Karpas-422 (cell line): ENCODE measurements at regions not wholly inside any gene's neighbourhood (a gene's known extent, or its start where the extent isn't known, plus 50 kb on each side); places are given as distances from the start of the nearest gene placed in this dataset.

Source experiments
- DNase-seq: peaks from one replicate; pipeline ENCODE4 v3.0.0-alpha.2; 2015
- H2AFZ ChIP-seq: fragments of 200-600 bp; sonication (generic); 2 replicates; pipeline ENCODE4 v1.6.1; 2014; ENCODE audit warnings: antibody characterized with exemption, low read length, mixed read lengths
- H3K27ac ChIP-seq: fragments of 200-600 bp; sonication (generic); 2 replicates; pipeline ENCODE4 v1.5.1; 2014; ENCODE audit warnings: mild to moderate bottlenecking, low read length, moderate library complexity
- H3K27me3 ChIP-seq: fragments of 200-600 bp; sonication (generic); 2 replicates; pipeline ENCODE4 v1.6.1; 2014; ENCODE audit warnings: low read length, mixed read lengths
- H3K36me3 ChIP-seq: fragments of 200-600 bp; sonication (generic); 2 replicates; pipeline ENCODE4 v1.6.1; 2014; ENCODE audit warnings: low read length, mixed read lengths; ENCODE audit not compliant: insufficient read depth
- H3K4me1 ChIP-seq: fragments of 200-600 bp; sonication (generic); 2 replicates; pipeline ENCODE4 v1.6.1; 2014; ENCODE audit warnings: mild to moderate bottlenecking, low read length, mixed read lengths
- H3K4me2 ChIP-seq: fragments of 200-600 bp; sonication (generic); 2 replicates; pipeline ENCODE4 v1.6.1; 2014; ENCODE audit warnings: low read length, low read depth, mild to moderate bottlenecking; ENCODE audit not compliant: poor library complexity, severe bottlenecking
- H3K4me3 ChIP-seq: fragments of 200-600 bp; sonication (generic); 2 replicates; pipeline ENCODE4 v1.5.1; 2014; ENCODE audit warnings: mild to moderate bottlenecking, antibody characterized with exemption, low read length, mixed read lengths
- H3K79me2 ChIP-seq: fragments of 200-600 bp; sonication (generic); 2 replicates; pipeline ENCODE4 v1.6.1; 2014; ENCODE audit warnings: mild to moderate bottlenecking, low read length, mixed read lengths
- H3K9ac ChIP-seq: fragments of 200-600 bp; sonication (generic); 2 replicates; pipeline ENCODE4 v1.6.0; 2014; ENCODE audit warnings: low read length
- H3K9me2 ChIP-seq: fragments of 200-600 bp; sonication (generic), shearing (Covaris generic); replicated peaks from 2 replicates; pipeline ENCODE4 v1.6.0; 2014; ENCODE audit warnings: mild to moderate bottlenecking, low read length, moderate library complexity; ENCODE audit not compliant: insufficient read depth
- H3K9me3 ChIP-seq: fragments of 300-700, 200-600 bp; sonication (generic); 2 replicates; pipeline ENCODE4 v1.6.1; 2014; ENCODE audit warnings: low read length, mixed read lengths
- H4K20me1 ChIP-seq: fragments of 200-600 bp; sonication (generic); 2 replicates; pipeline ENCODE4 v1.6.1; 2014; ENCODE audit warnings: mild to moderate bottlenecking, antibody characterized with exemption, low read length, low read depth; ENCODE audit not compliant: insufficient read depth

GRCh38 chr6:91029211-91029610 lies 442.3 kb upstream of the MAP3K7 start:
- Histone ChIP-seq H2AFZ (no peak overlapping the region), H3K4me3 (no peak overlapping the region), H3K27ac (no peak overlapping the region), H4K20me1 (no peaks in the 10 kb centered on the region), H3K9me2 (no peaks in the 10 kb centered on the region), H3K4me2 (no peak overlapping the region), H3K9me3 (no peaks in the 10 kb centered on the region), H3K79me2 (no peaks in the 10 kb centered on the region), H3K9ac (no peak overlapping the region), H3K27me3 (no peaks in the 10 kb centered on the region), H3K4me1 (no peaks in the 10 kb centered on the region), H3K36me3 (no peaks in the 10 kb centered on the region)
- no peak for DNase-seq

- Histone ChIP-seq H3K36me3 (no peaks in the 10 kb centered on the region), H3K27ac (no peak overlapping the region), H4K20me1 (no peaks in the 10 kb centered on the region), H2AFZ (no peak overlapping the region), H3K79me2 (no peaks in the 10 kb centered on the region), H3K4me1 (no peaks in the 10 kb centered on the region), H3K9ac (no peak overlapping the region), H3K27me3 (no peaks in the 10 kb centered on the region), H3K4me3 (no peak overlapping the region), H3K9me3 (no peaks in the 10 kb centered on the region), H3K9me2 (no peaks in the 10 kb centered on the region), H3K4me2 (no peak overlapping the region)
- no peak for DNase-seq
These were observed 436.7 kb upstream of the MAP3K7 start for GRCh38 chr6:91023529-91023928.

- no peak overlapping the region for H3K27ac ChIP-seq
- no peak overlapping the region for H3K9ac ChIP-seq
- no peak overlapping the region for H2AFZ ChIP-seq
- no peaks in the 10 kb centered on the region for H3K36me3 ChIP-seq
- H3K4me3 ChIP-seq = no peak overlapping the region
- H3K27me3 ChIP-seq = 0 out of 2 replicates have a peak, but pooled peaks cover 3% of the 10 kb centered on the region
- no peak overlapping the region for H3K4me2 ChIP-seq
- no peaks in the 10 kb centered on the region for H3K79me2 ChIP-seq
- no peaks in the 10 kb centered on the region for H3K9me2 ChIP-seq
- no peaks in the 10 kb centered on the region for H3K9me3 ChIP-seq
- no peaks in the 10 kb centered on the region for H4K20me1 ChIP-seq
- no peaks in the 10 kb centered on the region for H3K4me1 ChIP-seq
- DNase-seq = no peak
These were observed 433.9 kb upstream of the MAP3K7 start for GRCh38 chr6:91020744-91021143.

GRCh38 chr6:91018586-91018985 lies 431.7 kb upstream of the MAP3K7 start:
- H3K9ac ChIP-seq = no peak overlapping the region

GRCh38 chr6:91013511-91013910 lies 426.6 kb upstream of the MAP3K7 start:
- H4K20me1 ChIP-seq = no peaks in the 10 kb centered on the region
- H3K4me1 ChIP-seq = no peaks in the 10 kb centered on the region
- H2AFZ ChIP-seq = no peak overlapping the region
- H3K79me2 ChIP-seq = no peaks in the 10 kb centered on the region
- no peak overlapping the region for H3K4me3 ChIP-seq
- no peaks in the 10 kb centered on the region for H3K36me3 ChIP-seq
- no peak overlapping the region for H3K27ac ChIP-seq
- H3K4me2 ChIP-seq = no peak overlapping the region
- no peak overlapping the region for H3K9ac ChIP-seq
- no peaks in the 10 kb centered on the region for H3K9me2 ChIP-seq
- no peaks in the 10 kb centered on the region for H3K9me3 ChIP-seq
- no peak for DNase-seq
- 0 out of 2 replicates have a peak, but pooled peaks cover 3% of the 10 kb centered on the region for H3K27me3 ChIP-seq

More at GRCh38 chr6:91018586-91018985, 431.7 kb upstream of the MAP3K7 start:
- Histone ChIP-seq H3K4me3 (no peak overlapping the region), H3K9me3 (no peaks in the 10 kb centered on the region), H2AFZ (no peak overlapping the region), H3K27me3 (0 out of 2 replicates have a peak, but pooled peaks cover 3% of the 10 kb centered on the region), H3K36me3 (no peaks in the 10 kb centered on the region), H3K79me2 (no peaks in the 10 kb centered on the region), H3K9me2 (no peaks in the 10 kb centered on the region), H3K27ac (no peak overlapping the region), H3K4me1 (no peaks in the 10 kb centered on the region), H4K20me1 (no peaks in the 10 kb centered on the region), H3K4me2 (no peak overlapping the region)
- no peak for DNase-seq

GRCh38 chr6:90997076-90997475 lies 410.2 kb upstream of the MAP3K7 start:
- Histone ChIP-seq H3K27me3 (no peaks in the 10 kb centered on the region), H3K4me1 (no peaks in the 10 kb centered on the region), H3K9me3 (no peaks in the 10 kb centered on the region), H3K36me3 (no peaks in the 10 kb centered on the region), H3K9me2 (no peaks in the 10 kb centered on the region), H3K4me3 (no peak overlapping the region), H3K79me2 (no peaks in the 10 kb centered on the region), H3K27ac (no peak overlapping the region), H3K4me2 (no peak overlapping the region), H3K9ac (no peak overlapping the region), H2AFZ (no peak overlapping the region), H4K20me1 (no peaks in the 10 kb centered on the region)
- DNase-seq = no peak

- Histone ChIP-seq H3K9ac (no peak overlapping the region), H2AFZ (no peak overlapping the region), H3K9me3 (no peaks in the 10 kb centered on the region), H3K4me1 (no peaks in the 10 kb centered on the region), H3K27ac (no peak overlapping the region), H3K9me2 (no peaks in the 10 kb centered on the region), H3K36me3 (no peaks in the 10 kb centered on the region), H4K20me1 (no peaks in the 10 kb centered on the region), H3K27me3 (no peaks in the 10 kb centered on the region), H3K4me2 (no peak overlapping the region), H3K4me3 (no peak overlapping the region), H3K79me2 (no peaks in the 10 kb centered on the region)
- DNase-seq = no peak
These were observed 406.9 kb upstream of the MAP3K7 start for GRCh38 chr6:90993770-90994169.

GRCh38 chr6:90989763-90990162 lies 402.9 kb upstream of the MAP3K7 start:
- H3K4me3 ChIP-seq = no peak overlapping the region
- no peaks in the 10 kb centered on the region for H3K4me1 ChIP-seq
- no peaks in the 10 kb centered on the region for H3K9me3 ChIP-seq
- no peaks in the 10 kb centered on the region for H4K20me1 ChIP-seq
- H2AFZ ChIP-seq = no peak overlapping the region
- no peak for DNase-seq
- no peak overlapping the region for H3K27ac ChIP-seq
- H3K36me3 ChIP-seq = no peaks in the 10 kb centered on the region
- H3K9me2 ChIP-seq = no peaks in the 10 kb centered on the region
- H3K4me2 ChIP-seq = no peak overlapping the region
- no peak overlapping the region for H3K9ac ChIP-seq
- H3K27me3 ChIP-seq = no peaks in the 10 kb centered on the region
- H3K79me2 ChIP-seq = no peaks in the 10 kb centered on the region

- Histone ChIP-seq H3K4me3 (no peak overlapping the region), H3K27ac (no peak overlapping the region), H3K36me3 (no peaks in the 10 kb centered on the region), H2AFZ (no peak overlapping the region), H3K4me2 (no peak overlapping the region), H3K9me2 (no peaks in the 10 kb centered on the region), H3K4me1 (no peaks in the 10 kb centered on the region), H3K9me3 (no peaks in the 10 kb centered on the region), H3K79me2 (no peaks in the 10 kb centered on the region), H4K20me1 (no peaks in the 10 kb centered on the region), H3K27me3 (no peaks in the 10 kb centered on the region), H3K9ac (no peak overlapping the region)
- no peak for DNase-seq
These were observed 397.2 kb upstream of the MAP3K7 start for GRCh38 chr6:90984066-90984465.
